DOHH2 (cell line): ENCODE measurements at regions not wholly inside any gene's neighbourhood (a gene's known extent, or its start where the extent isn't known, plus 50 kb on each side); places are given as distances from the start of the nearest gene placed in this dataset.
"Not testable (repeated sequence)": the region's sequence is repeated elsewhere in the genome, so short reads cannot be mapped to it uniquely, and the experiment has no call there.

Experiments
- H3F3A ChIP-seq: fragments of 200-600 bp; sonication (generic), shearing (Covaris generic); 2 replicates; pipeline ENCODE4 v1.6.0; 2016; ENCODE audit warnings: antibody characterized with exemption, mild to moderate bottlenecking; ENCODE audit not compliant: control insufficient read depth, insufficient read depth
- H3K27ac ChIP-seq: fragments of 200-600 bp; sonication (generic); 2 replicates; pipeline ENCODE4 v1.5.1; 2014; ENCODE audit warnings: low read depth, mild to moderate bottlenecking, low read length, moderate library complexity
- H3K27me3 ChIP-seq: fragments of 200-600 bp; sonication (generic); 2 replicates; pipeline ENCODE4 v1.6.1; 2014; ENCODE audit warnings: mild to moderate bottlenecking, low read length, mixed read lengths; ENCODE audit not compliant: control insufficient read depth
- H3K36me3 ChIP-seq: fragments of 200-600 bp; sonication (generic); 2 replicates; pipeline ENCODE4 v1.6.1; 2014; ENCODE audit warnings: mild to moderate bottlenecking, low read length, moderate library complexity, mixed read lengths; ENCODE audit not compliant: control insufficient read depth
- H3K4me1 ChIP-seq: fragments of 200-600 bp; sonication (generic); 2 replicates; pipeline ENCODE4 v1.6.1; 2014; ENCODE audit warnings: mild to moderate bottlenecking, low read length, mixed read lengths; ENCODE audit not compliant: control insufficient read depth
- H3K4me2 ChIP-seq: fragments of 200-600 bp; sonication (generic); 2 replicates; pipeline ENCODE4 v1.6.0; 2014; ENCODE audit warnings: mild to moderate bottlenecking, low read length, moderate library complexity
- H3K4me3 ChIP-seq: fragments of 200-600 bp; sonication (generic); 2 replicates; pipeline ENCODE4 v1.5.1; 2014; ENCODE audit warnings: mild to moderate bottlenecking, low read length, mixed read lengths
- H3K79me2 ChIP-seq: fragments of 200-600 bp; sonication (generic); 2 replicates; pipeline ENCODE4 v1.6.1; 2014; ENCODE audit warnings: mild to moderate bottlenecking, low read length, mixed read lengths; ENCODE audit not compliant: control insufficient read depth
- H3K9me2 ChIP-seq: fragments of 200-600 bp; sonication (generic); replicated peaks from 2 replicates; pipeline ENCODE4 v1.6.1; 2014; ENCODE audit warnings: mild to moderate bottlenecking, low read length, mixed read lengths; ENCODE audit not compliant: control insufficient read depth
- H3K9me3 ChIP-seq: fragments of 200-600 bp; sonication (generic); 2 replicates; pipeline ENCODE4 v1.6.1; 2014; ENCODE audit warnings: antibody characterized with exemption, low read length, mixed read lengths; ENCODE audit not compliant: control insufficient read depth, insufficient read depth
- H4K20me1 ChIP-seq: fragments of 200-600 bp; sonication (generic); 2 replicates; pipeline ENCODE4 v1.6.0; 2014; ENCODE audit warnings: low read depth, mild to moderate bottlenecking, antibody characterized with exemption, low read length, moderate library complexity; ENCODE audit not compliant: control insufficient read depth, insufficient read depth
- CTCF ChIP-seq: fragments of 200-600 bp; sonication (generic); IDR thresholded peaks from one replicate; pipeline ENCODE4 v1.5.1; 2014; ENCODE audit warnings: antibody characterized with exemption, mild to moderate bottlenecking, low read depth, low read length; ENCODE audit not compliant: poor library complexity, severe bottlenecking
- EZH2phosphoT487 ChIP-seq: fragments of 200-600 bp; sonication (generic); IDR thresholded peaks from 2 replicates; pipeline ENCODE4 v1.6.1; 2017; ENCODE audit warnings: borderline replicate concordance, mild to moderate bottlenecking, antibody characterized with exemption, low read length, moderate library complexity, mixed read lengths

- no peaks in the 10 kb centered on the region for H3K79me2 ChIP-seq
- no peaks in the 10 kb centered on the region for H3K9me3 ChIP-seq
- H4K20me1 ChIP-seq = no peaks in the 10 kb centered on the region
- H3K4me3 ChIP-seq = no peak overlapping the region
- H3K4me1 ChIP-seq = no peaks in the 10 kb centered on the region
- H3K27ac ChIP-seq = no peak overlapping the region
- H3K36me3 ChIP-seq = no peaks in the 10 kb centered on the region
- no peaks in the 10 kb centered on the region for H3K27me3 ChIP-seq
- TF ChIP-seq CTCF (no peak), EZH2phosphoT487 (no peak)
- no peaks in the 10 kb centered on the region for H3F3A ChIP-seq
- no peak overlapping the region for H3K4me2 ChIP-seq
- no peaks in the 10 kb centered on the region for H3K9me2 ChIP-seq
Measured at GRCh38 chr5:16987776-16988175, 51.7 kb upstream of the MYO10 start.

GRCh38 chr5:16990817-16991520 lies 54.9 kb upstream of the MYO10 start:
- H3K79me2 ChIP-seq, H3K27me3 ChIP-seq, H3K36me3 ChIP-seq, H3K9me2 ChIP-seq, H4K20me1 ChIP-seq, H3K4me1 ChIP-seq, H3K4me2 ChIP-seq, H3F3A ChIP-seq, H3K9me3 ChIP-seq, H3K4me3 ChIP-seq, H3K27ac ChIP-seq: not testable (repeated sequence)

GRCh38 chr5:16992006-16992405 lies 55.9 kb upstream of the MYO10 start:
- no peak overlapping the region for H3K4me2 ChIP-seq

More at GRCh38 chr5:16992006-16992405, 55.9 kb upstream of the MYO10 start:
- no peak overlapping the region for H3K4me3 ChIP-seq
- no peaks in the 10 kb centered on the region for H3K36me3 ChIP-seq
- H3K9me3 ChIP-seq = no peaks in the 10 kb centered on the region
- no peaks in the 10 kb centered on the region for H3F3A ChIP-seq
- H3K27ac ChIP-seq = no peak overlapping the region
- H3K4me1 ChIP-seq = no peaks in the 10 kb centered on the region
- H3K9me2 ChIP-seq = no peaks in the 10 kb centered on the region
- no peaks in the 10 kb centered on the region for H3K79me2 ChIP-seq
- no peaks in the 10 kb centered on the region for H4K20me1 ChIP-seq
- H3K27me3 ChIP-seq = no peaks in the 10 kb centered on the region
- TF ChIP-seq CTCF (no peak), EZH2phosphoT487 (no peak)
